GM18867 (cell line): ENCODE measurements at regions not wholly inside any gene's neighbourhood (a gene's known extent, or its start where the extent isn't known, plus 50 kb on each side); places are given as distances from the start of the nearest gene placed in this dataset.

Experiments
- ATAC-seq: cut with Tn5 transposase; IDR thresholded peaks from one replicate; pipeline ENCODE4 v1.9.1; 2021; ENCODE audit warnings: mild to moderate bottlenecking, moderate library complexity; ENCODE audit not compliant: unreplicated experiment

DNA sequence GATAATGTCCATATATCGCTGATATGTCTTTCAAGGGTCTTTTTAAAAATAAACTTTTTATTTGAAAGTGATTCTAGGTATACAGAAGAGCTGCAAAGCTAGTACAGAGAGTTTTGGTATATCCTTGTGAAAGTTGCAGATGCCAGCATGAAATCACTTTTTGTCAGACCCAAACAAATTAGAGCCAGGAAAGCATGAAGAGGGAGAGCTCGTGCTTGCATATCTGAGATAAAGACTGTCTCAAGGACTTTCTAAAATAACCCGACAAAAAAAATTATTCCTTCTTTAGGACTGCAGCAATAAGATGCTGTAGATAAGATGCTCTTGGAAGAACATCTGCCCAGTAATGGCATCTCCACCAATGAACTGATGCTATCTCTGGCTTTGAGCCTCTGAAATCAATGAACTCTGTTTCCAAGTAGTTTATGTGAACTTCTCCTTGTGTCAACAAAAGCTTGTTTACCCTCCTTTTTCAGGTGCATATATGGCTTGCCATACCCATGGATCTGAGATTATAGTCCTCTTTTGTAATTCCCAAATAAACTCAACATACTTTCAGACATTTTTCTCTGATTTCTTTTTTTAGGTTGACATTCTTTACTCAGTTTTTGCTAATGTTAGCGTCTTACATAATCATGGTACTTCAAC, 774.6 kb upstream of the FAM98A start:
- ATAC-seq: no peak

- no peak for ATAC-seq
Observed at GRCh38 chr2:34372967-34373366, 773.9 kb upstream of the FAM98A start.

DNA sequence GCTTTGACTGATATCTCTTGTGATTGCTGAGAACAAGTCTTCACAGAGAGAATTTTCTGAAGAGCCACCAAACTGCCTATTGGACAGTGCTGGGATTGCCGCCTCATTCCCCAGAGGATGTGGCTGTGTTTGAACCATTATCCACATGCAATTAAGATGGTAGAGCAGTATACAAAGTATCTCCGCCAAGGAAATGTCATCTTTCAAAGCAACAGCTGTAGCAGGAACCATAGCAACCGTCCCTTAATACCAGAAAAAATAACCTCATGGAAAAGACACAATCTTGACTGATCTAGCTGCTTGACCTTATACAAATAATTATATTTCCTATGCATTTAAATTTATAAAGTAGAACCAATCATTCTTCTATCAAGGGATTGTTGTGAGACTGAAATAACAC, 772.6 kb upstream of the FAM98A start:
- ATAC-seq: no peak

DNA sequence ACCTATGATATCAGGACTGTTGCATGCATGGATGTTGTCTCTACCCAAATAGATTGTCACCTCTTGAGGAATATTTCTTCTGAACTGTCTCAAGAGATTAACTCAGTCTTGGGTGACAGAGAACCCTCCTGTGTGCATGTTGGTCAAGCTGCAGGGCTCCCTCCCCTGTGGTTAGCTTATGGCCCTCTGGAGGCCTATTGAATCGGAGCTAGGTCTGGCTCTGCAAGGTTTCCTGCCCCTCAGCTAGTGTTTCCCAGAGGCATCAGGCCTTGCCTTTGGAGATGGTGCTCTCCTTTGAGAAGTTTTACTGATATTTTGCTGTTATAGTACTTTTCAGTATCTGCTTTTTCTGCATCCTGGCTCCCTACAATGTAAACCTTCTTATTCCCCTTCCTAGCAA, 769.2 kb upstream of the FAM98A start:
- no peak for ATAC-seq

DNA sequence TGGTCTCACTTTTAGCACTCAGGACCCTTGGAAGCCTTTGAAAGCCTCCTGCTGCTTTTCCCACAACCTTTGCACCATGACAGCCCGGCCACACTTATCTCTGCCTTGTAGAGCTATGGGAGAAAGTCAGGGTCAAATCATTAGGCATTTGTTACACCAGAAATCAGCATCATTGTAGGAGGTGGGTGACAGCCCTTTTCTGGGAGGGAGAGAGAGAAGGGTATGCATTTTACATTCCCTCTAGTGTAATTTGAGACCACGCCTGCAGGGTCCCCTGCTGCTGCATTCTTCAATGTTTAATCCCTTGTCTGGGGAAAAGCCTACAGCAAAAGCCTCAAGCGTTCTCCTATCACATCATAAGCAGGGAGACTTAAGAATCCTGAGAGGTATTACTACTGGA, 766.8 kb upstream of the FAM98A start:
- ATAC-seq: no peak

GRCh38 chr2:34365512-34365911, 766.4 kb upstream of the FAM98A start:
- ATAC-seq: no peak

DNA sequence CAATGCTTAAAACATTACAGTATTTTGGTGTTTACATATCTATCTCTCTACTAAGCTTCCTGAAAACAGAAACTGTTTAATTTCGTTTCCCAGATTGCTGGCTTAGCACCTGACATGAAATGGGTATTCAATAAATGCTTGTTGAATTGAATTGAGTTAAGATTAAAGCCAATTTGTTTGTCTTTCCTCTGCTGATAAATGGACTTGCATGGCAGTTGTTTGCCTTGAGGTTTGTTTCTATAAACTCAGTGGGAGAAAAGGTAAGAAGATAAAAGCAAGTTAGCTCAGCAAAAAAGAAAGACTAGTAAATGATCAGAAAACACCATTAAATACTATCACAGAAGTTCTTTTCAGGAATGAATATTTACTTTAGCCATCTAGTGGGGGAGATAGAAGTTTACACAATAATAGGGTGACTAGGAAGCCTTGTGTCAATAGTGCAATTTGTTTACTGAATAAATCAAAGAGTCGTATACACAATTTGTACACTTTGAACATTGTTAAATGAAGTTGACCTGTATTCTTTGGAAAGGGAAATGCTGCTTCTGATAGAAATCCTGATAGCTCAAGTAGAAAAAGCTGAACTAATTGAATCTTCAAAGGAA, 754.5 kb upstream of the FAM98A start:
- no peak for ATAC-seq

DNA sequence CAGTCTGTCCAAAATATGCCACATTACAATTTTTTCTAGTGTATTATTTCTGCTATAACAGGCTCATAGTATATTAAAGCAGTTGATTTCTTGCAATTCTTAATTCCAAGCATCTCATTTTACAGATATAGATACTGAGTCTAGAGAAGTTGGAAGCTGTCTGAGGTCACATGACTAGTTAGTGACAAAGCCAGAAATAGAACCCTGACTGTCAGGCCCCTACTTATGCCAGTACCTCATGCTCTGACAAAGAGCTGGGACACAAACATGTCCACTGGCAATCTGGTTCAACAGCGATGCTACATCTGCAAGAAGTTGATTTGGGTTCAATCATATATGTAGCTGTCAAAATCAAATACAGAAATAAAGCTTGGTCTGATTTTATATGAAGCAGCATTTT, 750.4 kb upstream of the FAM98A start:
- ATAC-seq: no peak

DNA sequence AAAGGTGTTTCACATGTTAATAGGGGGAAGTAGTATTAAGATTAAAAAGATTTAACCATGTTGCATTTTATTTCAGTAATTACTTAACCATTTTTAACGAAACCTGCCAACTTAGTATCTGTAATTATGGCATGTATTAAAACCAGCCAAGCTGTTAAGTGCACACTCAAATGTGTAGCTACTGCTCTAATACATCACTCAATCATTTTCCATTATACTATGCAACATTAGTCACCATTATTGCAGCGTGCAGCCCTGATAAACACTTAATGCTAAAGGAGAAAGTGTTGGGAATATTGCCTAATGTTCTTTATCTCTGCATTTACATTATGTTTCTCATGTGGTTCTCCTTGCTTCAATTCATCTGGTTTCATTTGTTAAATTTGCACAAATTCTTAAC, 745.9 kb upstream of the FAM98A start:
- no peak for ATAC-seq

- peak; percentile 54 for ATAC-seq
Observed at GRCh38 chr2:34340307-34340706, 741.2 kb upstream of the FAM98A start.

GRCh38 chr2:34337735-34338134, 738.6 kb upstream of the FAM98A start:
- no peak for ATAC-seq

DNA sequence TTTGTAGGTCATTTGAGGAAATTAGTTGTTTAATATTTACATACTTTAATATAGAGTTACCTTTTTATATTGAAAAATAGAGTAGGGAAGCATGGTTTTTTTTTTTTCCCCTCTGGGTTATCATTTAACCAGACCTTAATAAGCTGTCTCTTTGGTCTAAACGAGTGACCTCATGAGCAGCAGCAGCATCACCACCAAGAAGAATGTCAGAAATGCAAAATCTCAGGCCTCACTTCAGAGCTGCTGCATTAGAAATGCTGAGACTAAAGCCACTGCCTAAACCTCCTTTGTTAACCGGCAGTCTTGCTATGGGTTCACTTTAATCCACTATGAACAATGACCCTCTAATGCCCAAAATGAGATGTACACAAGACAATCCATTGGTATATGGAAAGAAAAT, 733.7 kb upstream of the FAM98A start:
- ATAC-seq: no peak

GRCh38 chr2:34320056-34320455, 721.0 kb upstream of the FAM98A start:
- no peak for ATAC-seq

GRCh38 chr2:34317797-34318196, 718.7 kb upstream of the FAM98A start:
- no peak for ATAC-seq

GRCh38 chr2:34316788-34317187, 717.7 kb upstream of the FAM98A start:
- no peak for ATAC-seq

DNA sequence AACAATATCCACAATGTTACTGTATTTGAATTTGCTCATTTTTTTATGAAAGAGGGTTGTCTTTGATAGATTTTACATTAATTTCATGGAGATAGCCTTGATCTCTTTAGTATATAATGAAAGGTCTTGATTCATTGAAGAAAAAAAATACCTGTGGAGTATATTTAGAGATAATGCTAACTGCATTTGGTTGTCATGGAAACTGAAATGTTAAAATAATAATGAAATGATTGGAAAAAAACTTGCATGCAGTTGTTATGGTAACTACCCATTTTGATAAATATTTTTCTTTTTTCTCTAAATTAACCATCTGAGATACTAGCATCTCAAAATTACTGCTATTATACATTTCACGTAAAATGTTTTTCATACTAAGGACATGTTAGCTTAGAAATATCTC, 712.7 kb upstream of the FAM98A start:
- no peak for ATAC-seq

DNA sequence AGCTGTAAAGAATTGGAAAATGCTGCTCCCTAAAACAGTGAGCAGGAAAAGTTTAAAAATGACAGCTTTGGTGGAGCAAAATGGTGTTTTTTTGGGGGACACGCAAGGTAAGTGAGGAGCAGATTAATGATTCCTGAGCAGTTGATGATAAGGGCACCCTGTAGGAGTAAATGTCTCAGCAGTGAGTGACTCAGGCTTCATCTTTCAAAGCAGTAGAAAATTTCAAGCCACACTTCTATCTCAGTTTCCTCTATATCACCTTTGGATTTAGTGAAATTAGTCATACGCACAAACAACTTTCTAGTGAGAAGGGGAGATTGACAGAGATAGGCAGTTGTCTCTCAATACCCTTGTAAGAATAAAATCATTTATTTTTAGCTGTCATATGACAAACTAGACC, 709.0 kb upstream of the FAM98A start:
- no peak for ATAC-seq

DNA sequence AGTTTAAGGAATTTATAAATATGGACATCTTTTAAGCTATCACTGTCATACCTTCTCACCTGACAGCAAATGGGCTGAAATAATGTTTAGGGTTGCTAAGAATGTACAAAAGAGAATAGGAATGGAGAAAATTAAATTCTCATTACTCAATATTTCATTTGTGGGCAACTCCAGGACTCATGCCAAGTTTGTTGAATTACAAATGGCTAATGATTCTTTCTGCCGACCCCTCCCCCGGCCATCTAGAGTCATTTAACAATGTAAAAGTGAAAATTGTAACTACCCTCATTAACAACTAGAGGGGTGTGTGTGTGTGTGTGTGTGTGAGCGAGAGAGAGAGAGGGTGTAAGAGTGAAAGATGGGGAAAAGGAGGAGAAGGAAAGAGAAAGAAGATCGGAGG, 708.5 kb upstream of the FAM98A start:
- ATAC-seq: no peak

DNA sequence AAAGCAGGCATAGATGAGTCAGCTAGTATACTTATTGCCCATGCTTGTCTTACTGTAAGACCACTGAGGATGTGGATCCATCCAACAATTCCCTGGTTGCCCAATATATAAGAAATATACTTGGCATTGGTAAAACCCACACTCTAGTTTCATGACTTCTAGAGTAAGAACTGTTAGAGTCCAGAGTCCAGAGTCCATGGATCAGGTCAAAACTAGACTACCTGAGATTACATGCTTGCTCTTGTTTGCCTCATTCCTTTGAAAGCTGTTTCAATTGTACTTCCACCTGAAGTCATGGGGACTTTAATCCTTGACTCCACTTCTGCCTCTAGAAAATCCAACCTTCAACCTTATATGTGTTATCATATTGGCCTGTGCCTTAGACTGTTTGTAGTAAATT, 707.6 kb upstream of the FAM98A start:
- no peak for ATAC-seq

GRCh38 chr2:34305587-34305986, 706.5 kb upstream of the FAM98A start:
- no peak for ATAC-seq

- ATAC-seq: no peak
Observed at GRCh38 chr2:34294961-34295360, 695.9 kb upstream of the FAM98A start.

DNA sequence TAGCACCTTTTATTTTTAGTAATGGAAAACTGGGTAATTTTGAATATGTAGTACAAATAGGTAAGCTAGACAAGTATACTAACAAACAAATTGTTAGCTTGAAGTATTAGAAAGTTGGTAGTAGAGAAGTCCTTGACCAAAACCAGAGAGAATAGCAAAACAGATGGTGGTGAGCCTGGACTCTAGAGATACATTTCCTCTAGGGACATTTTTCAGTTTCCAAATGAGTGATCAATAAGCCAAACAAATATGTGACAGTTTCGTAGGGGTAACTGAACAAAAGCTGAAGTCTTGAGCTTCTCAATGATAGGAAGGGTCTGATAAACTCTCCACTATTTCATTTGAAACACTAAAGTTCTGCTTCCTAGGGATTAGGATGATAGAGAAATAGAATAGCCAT, 692.0 kb upstream of the FAM98A start:
- ATAC-seq: peak; percentile 97

- ATAC-seq: no peak
Observed at GRCh38 chr2:34288016-34288415, 688.9 kb upstream of the FAM98A start.
